Breast epithelium (tissue), 4 donors: ENCODE measurements at regions not wholly inside any gene's neighbourhood (a gene's known extent, or its start where the extent isn't known, plus 50 kb on each side); places are given as distances from the start of the nearest gene placed in this dataset.

Experiments used
- DNase-seq, 2 donors: peaks; one replicate each; pipeline ENCODE4 v3.0.0-alpha.2; 2019; ENCODE audit warnings: low spot score in 2 of 2
- H3K27ac ChIP-seq, 2 donors: fragments of 200-600 bp; sonication (generic) in 1 of 2; one replicate each; pipeline ENCODE4 v1.5.1; 2016 to 2019; ENCODE audit warnings: mild to moderate bottlenecking in 1 of 2
- H3K27me3 ChIP-seq, 2 donors: fragments of 200-600 bp; sonication (generic) in 1 of 2; one replicate each; pipeline versions ENCODE4 v1.5.1 to v1.6.0; 2017 to 2019; ENCODE audit warnings: control low read depth in 1 of 2, mild to moderate bottlenecking in 1 of 2
- H3K36me3 ChIP-seq: fragments of 200-600 bp; one replicate; pipeline ENCODE4 v1.5.1; 2019
- H3K4me1 ChIP-seq, 2 donors: fragments of 200-600 bp; sonication (generic); one replicate each; pipeline ENCODE4 v1.5.1; 2016 to 2019; ENCODE audit warnings: control low read depth in 1 of 2
- H3K4me3 ChIP-seq, 3 donors: fragments of 200-600 bp; sonication (generic); 1 replicate in 2 of 3; 2 replicates in 1 of 3; pipeline ENCODE4 v1.5.1; 2016 to 2019; ENCODE audit warnings: mild to moderate bottlenecking in 3 of 3, moderate library complexity in 2 of 3
- H3K9me3 ChIP-seq, 2 donors: fragments of 200-600 bp; sonication (generic) in 1 of 2; one replicate each; pipeline ENCODE4 v1.5.1; 2016 to 2019; ENCODE audit warnings: control low read depth in 1 of 2
- CTCF ChIP-seq, 3 donors: fragments of 450-650 bp; IDR thresholded peaks; one replicate each; pipeline ENCODE4 v1.5.1; 2016 to 2017; ENCODE audit warnings: antibody characterized with exemption in 3 of 3, mild to moderate bottlenecking in 3 of 3, moderate library complexity in 3 of 3
- POLR2A ChIP-seq: fragments of 450-650 bp; IDR thresholded peaks from one replicate; pipeline ENCODE4 v1.6.1; 2016; ENCODE audit warnings: antibody characterized with exemption, mild to moderate bottlenecking, moderate library complexity
- POLR2AphosphoS5 ChIP-seq, 3 donors: sonication (generic); formaldehyde crosslinking; IDR thresholded peaks; one replicate each; pipeline ENCODE4 v1.6.1; 2017; ENCODE audit warnings: antibody characterized with exemption in 3 of 3
- intact Hi-C: fragments of 100-400 bp; cut with DNase I; formaldehyde crosslinking; loops from one replicate; pipeline ENCODE4 v1.15.1; 2023; ENCODE audit warnings: low total_unique reads

- no peaks in the 10 kb centered on the region for H3K4me1 ChIP-seq
- intact Hi-C loops, result no loop called here
- H3K9me3 ChIP-seq, result no peaks in the 10 kb centered on the region
- H3K27me3 ChIP-seq, result no peaks in the 10 kb centered on the region
- H3K36me3 ChIP-seq, result no peaks in the 10 kb centered on the region
- no peak for TF ChIP-seq CTCF (IDR thresholded peaks at IDR 0.05)
- TF ChIP-seq POLR2AphosphoS5 (IDR thresholded peaks at IDR 0.05), result no peak
- TF ChIP-seq POLR2A, result no peak
- H3K27ac ChIP-seq, result no peak overlapping the region
- DNase-seq, result no peak
- H3K4me3 ChIP-seq, result no peak overlapping the region
These were observed 1431.5 kb downstream of the BRINP3 start for GRCh38 chr1:189046127-189046526.

- Histone ChIP-seq H3K27me3 (no peaks in the 10 kb centered on the region), H3K27ac (no peak overlapping the region), H3K4me3 (no peak overlapping the region), H3K9me3 (no peaks in the 10 kb centered on the region), H3K4me1 (no peaks in the 10 kb centered on the region), H3K36me3 (no peaks in the 10 kb centered on the region)
- DNase-seq, result no peak
- intact Hi-C loops, result no loop called here
- TF ChIP-seq POLR2A, result no peak
- TF ChIP-seq CTCF (IDR thresholded peaks at IDR 0.05), result no peak
- TF ChIP-seq POLR2AphosphoS5 (IDR thresholded peaks at IDR 0.05), result no peak
These were observed 1392.9 kb downstream of the BRINP3 start for GRCh38 chr1:189084811-189085210.

GRCh38 chr1:189103956-189104355 lies 1373.7 kb downstream of the BRINP3 start:
- H3K36me3 ChIP-seq, result no peaks in the 10 kb centered on the region
- H3K27me3 ChIP-seq, result no peaks in the 10 kb centered on the region
- TF ChIP-seq POLR2AphosphoS5 (IDR thresholded peaks at IDR 0.05), result no peak
- TF ChIP-seq CTCF (IDR thresholded peaks at IDR 0.05), result no peak
- TF ChIP-seq POLR2A, result no peak
- no peak for DNase-seq
- no peaks in the 10 kb centered on the region for H3K4me1 ChIP-seq
- no peak overlapping the region for H3K4me3 ChIP-seq
- intact Hi-C loops, result no loop called here
- no peaks in the 10 kb centered on the region for H3K9me3 ChIP-seq
- H3K27ac ChIP-seq, result no peak overlapping the region

- H3K9me3 ChIP-seq, result no peaks in the 10 kb centered on the region
- TF ChIP-seq CTCF (IDR thresholded peaks at IDR 0.05) (no peak), POLR2A (no peak), POLR2AphosphoS5 (IDR thresholded peaks at IDR 0.05) (no peak)
- H3K27ac ChIP-seq, result no peak overlapping the region
- no peak overlapping the region for H3K4me3 ChIP-seq
- no peak for DNase-seq
- no peaks in the 10 kb centered on the region for H3K36me3 ChIP-seq
- intact Hi-C loops, result no loop called here
- H3K27me3 ChIP-seq, result no peaks in the 10 kb centered on the region
- no peaks in the 10 kb centered on the region for H3K4me1 ChIP-seq
These were observed 1360.4 kb downstream of the BRINP3 start for GRCh38 chr1:189117072-189117770.

GRCh38 chr1:189121941-189122340 lies 1355.7 kb downstream of the BRINP3 start:
- intact Hi-C loops, result no loop called here
- Histone ChIP-seq H3K27ac (no peak overlapping the region), H3K4me1 (no peaks in the 10 kb centered on the region), H3K36me3 (no peaks in the 10 kb centered on the region), H3K4me3 (no peak overlapping the region), H3K27me3 (no peaks in the 10 kb centered on the region), H3K9me3 (no peaks in the 10 kb centered on the region)
- no peak for TF ChIP-seq POLR2A
- no peak for TF ChIP-seq POLR2AphosphoS5 (IDR thresholded peaks at IDR 0.05)
- no peak for TF ChIP-seq CTCF (IDR thresholded peaks at IDR 0.05)
- no peak for DNase-seq
